IMR-90 (cell line): ENCODE measurements at regions not wholly inside any gene's neighbourhood (a gene's known extent, or its start where the extent isn't known, plus 50 kb on each side); places are given as distances from the start of the nearest gene placed in this dataset.

Source experiments
- ATAC-seq: fragments of 200-7000 bp; cut with Tn5 transposase; 2 replicates; pipeline ENCODE4 v1.9.1; 2020; ENCODE audit warnings: low read depth, mild to moderate bottlenecking, moderate library complexity
- BruUV-seq: library from RNA; stranded (reverse); fragments of 400-500 nt; replicated peaks from 2 replicates; lab custom pipeline; 2021; lab: Mats Ljungman, UMichigan
- CTCF ChIA-PET: fragments of 300-600 bp; formaldehyde crosslinking; extraction: SDS; loops from one replicate; lab custom pipeline; 2021; ENCODE audit warnings: antibody characterized with exemption; lab: Yijun Ruan, JAX
- POLR2A ChIA-PET: fragments of 300-600 bp; sonication (Branson Sonifier 250); formaldehyde crosslinking; loops from one replicate; lab custom pipeline; 2022; ENCODE audit warnings: antibody characterized with exemption; ENCODE audit not compliant: unreplicated experiment; lab: Charles Lee
- DNase-seq: peaks from one replicate; pipeline ENCODE4 v3.0.0; 2013
- H2AFZ ChIP-seq: replicated peaks from 2 replicates; pipeline ENCODE3; 2013; ENCODE audit warnings: low read length, mild to moderate bottlenecking; ENCODE audit not compliant: poor library complexity
- H2AK5ac ChIP-seq: 2 replicates; pipeline ENCODE4 v1.6.1; 2013; ENCODE audit warnings: low read depth, low read length, inconsistent platforms
- H2AK9ac ChIP-seq: replicated peaks from 2 replicates; pipeline ENCODE3; 2013; ENCODE audit warnings: mild to moderate bottlenecking, low read depth, low read length, moderate library complexity; ENCODE audit not compliant: poor library complexity
- H2BK120ac ChIP-seq: 2 replicates; pipeline ENCODE4 v1.6.1; 2013; ENCODE audit warnings: low read depth, low read length, inconsistent platforms
- H2BK15ac ChIP-seq: 3 replicates; pipeline ENCODE4 v1.6.1; 2013; ENCODE audit warnings: low read depth, low read length, inconsistent platforms
- H2BK20ac ChIP-seq: 2 replicates; pipeline ENCODE4 v1.6.1; 2013; ENCODE audit warnings: low read depth, mild to moderate bottlenecking, inconsistent platforms, low read length, moderate library complexity
- H2BK5ac ChIP-seq: 2 replicates; pipeline ENCODE4 v1.6.1; 2013; ENCODE audit warnings: mild to moderate bottlenecking, low read depth, low read length, inconsistent platforms; ENCODE audit not compliant: poor library complexity, severe bottlenecking
- H3K14ac ChIP-seq: replicated peaks from 2 replicates; pipeline ENCODE4 v1.6.1; 2013; ENCODE audit warnings: low read depth, low read length, inconsistent platforms
- H3K18ac ChIP-seq: 2 replicates; pipeline ENCODE4 v1.6.1; 2013; ENCODE audit warnings: low read depth, low read length, control low read depth
- H3K23ac ChIP-seq: 2 replicates; pipeline ENCODE4 v1.6.1; 2013; ENCODE audit warnings: low read depth, low read length, inconsistent platforms
- H3K27ac ChIP-seq: 2 replicates; pipeline ENCODE4 v1.5.1; 2013; ENCODE audit warnings: mild to moderate bottlenecking, control low read depth, low read length; ENCODE audit not compliant: insufficient read depth
- H3K27me3 ChIP-seq: 2 replicates; pipeline ENCODE4 v1.6.1; 2013; ENCODE audit warnings: low read length; ENCODE audit not compliant: control insufficient read depth, insufficient read depth
- H3K36me3 ChIP-seq: 2 replicates; pipeline ENCODE4 v1.6.1; 2013; ENCODE audit warnings: low read length, mixed read lengths; ENCODE audit not compliant: control insufficient read depth, insufficient read depth
- H3K4ac ChIP-seq: 2 replicates; pipeline ENCODE4 v1.6.1; 2013; ENCODE audit warnings: low read depth, low read length, inconsistent platforms
- H3K4me1 ChIP-seq: 2 replicates; pipeline ENCODE4 v1.6.1; 2013; ENCODE audit warnings: low read length, mixed read lengths; ENCODE audit not compliant: control insufficient read depth, insufficient read depth
- H3K4me2 ChIP-seq: 2 replicates; pipeline ENCODE4 v1.6.1; 2013; ENCODE audit warnings: low read depth, mild to moderate bottlenecking, control low read depth, low read length, moderate library complexity
- H3K4me3 ChIP-seq: 2 replicates; pipeline ENCODE4 v1.5.1; 2013; ENCODE audit warnings: low read depth, mild to moderate bottlenecking, control low read depth, low read length, moderate library complexity; ENCODE audit not compliant: insufficient read depth
- H3K56ac ChIP-seq: 2 replicates; pipeline ENCODE4 v1.6.1; 2013; ENCODE audit warnings: low read length, inconsistent platforms; ENCODE audit not compliant: insufficient read depth; ENCODE audit errors: extremely low read depth
- H3K79me1 ChIP-seq, 2 experiments: 2 replicates each; pipeline ENCODE4 v1.6.1; 2013; ENCODE audit warnings: low read length in 2 of 2, inconsistent platforms in 1 of 2, low read depth in 1 of 2
- H3K9ac ChIP-seq: 2 replicates; pipeline ENCODE4 v1.6.1; 2013; ENCODE audit warnings: low read depth, low read length, control low read depth
- H3K9me1 ChIP-seq: 2 replicates; pipeline ENCODE4 v1.6.1; 2013; ENCODE audit warnings: low read length, inconsistent platforms; ENCODE audit not compliant: insufficient read depth
- H3K9me3 ChIP-seq: 2 replicates; pipeline ENCODE4 v1.6.1; 2013; ENCODE audit warnings: low read length; ENCODE audit not compliant: control insufficient read depth, insufficient read depth
- H4K20me1 ChIP-seq: 2 replicates; pipeline ENCODE4 v1.6.1; 2013; ENCODE audit warnings: low read length, inconsistent platforms; ENCODE audit not compliant: insufficient read depth
- H4K5ac ChIP-seq: 2 replicates; pipeline ENCODE4 v1.6.1; 2013; ENCODE audit warnings: mild to moderate bottlenecking, low read depth, low read length, control low read depth
- H4K8ac ChIP-seq, 2 experiments: 2 replicates each; pipeline ENCODE4 v1.6.1; 2013; ENCODE audit warnings: low read depth in 2 of 2, low read length in 2 of 2, control low read depth in 1 of 2, inconsistent platforms in 1 of 2
- H4K91ac ChIP-seq: 2 replicates; pipeline ENCODE4 v1.6.1; 2013; ENCODE audit warnings: low read depth, low read length, inconsistent platforms; ENCODE audit not compliant: insufficient read depth
- BHLHE40 ChIP-seq: fragments of 150-350 bp; IDR thresholded peaks from 2 replicates; pipeline ENCODE4 v1.6.1; 2016; ENCODE audit warnings: mild to moderate bottlenecking, low read depth, low read length
- CHD1 ChIP-seq: IDR thresholded peaks from 2 replicates; pipeline ENCODE4 v1.6.1; 2012; ENCODE audit warnings: low read depth, low read length, improper control_type of control experiment
- CTCF ChIP-seq: conservative IDR thresholded peaks from 2 replicates; pipeline ENCODE4 v1.5.1; 2012; ENCODE audit warnings: mild to moderate bottlenecking, low read depth, low read length, improper control_type of control experiment
- ELK1 ChIP-seq: fragments of 150-350 bp; IDR thresholded peaks from 2 replicates; pipeline ENCODE4 v1.6.1; 2016; ENCODE audit warnings: low read depth, mild to moderate bottlenecking, low read length, moderate library complexity, borderline replicate concordance
- FOS ChIP-seq: fragments of 150-350 bp; IDR thresholded peaks from 2 replicates; pipeline ENCODE4 v1.6.1; 2016; ENCODE audit warnings: low read depth, low read length
- MXI1 ChIP-seq: IDR thresholded peaks from 2 replicates; pipeline ENCODE4 v1.6.1; 2012; ENCODE audit warnings: low read depth, mild to moderate bottlenecking, low read length, moderate library complexity, borderline replicate concordance
- NFE2L2 ChIP-seq: fragments of 150-350 bp; IDR thresholded peaks from 2 replicates; pipeline ENCODE4 v1.6.1; 2016; ENCODE audit warnings: low read depth, mild to moderate bottlenecking, low read length
- POLR2A ChIP-seq: IDR thresholded peaks from 2 replicates; pipeline ENCODE4 v1.6.1; 2012; ENCODE audit warnings: mild to moderate bottlenecking, low read depth, low read length
- RAD21 ChIP-seq: IDR thresholded peaks from 2 replicates; pipeline ENCODE4 v1.6.1; 2012; ENCODE audit warnings: low read length, improper control_type of control experiment
- RCOR1 ChIP-seq: IDR thresholded peaks from 2 replicates; pipeline ENCODE4 v1.6.1; 2012; ENCODE audit warnings: mild to moderate bottlenecking, low read length, improper control_type of control experiment; ENCODE audit not compliant: insufficient replicate concordance
- SMC3 ChIP-seq: fragments of 150-350 bp; IDR thresholded peaks from 2 replicates; pipeline ENCODE4 v1.6.1; 2016; ENCODE audit warnings: low read depth, mild to moderate bottlenecking, antibody characterized with exemption, low read length, moderate library complexity
- USF2 ChIP-seq: fragments of 150-350 bp; IDR thresholded peaks from 2 replicates; pipeline ENCODE4 v1.6.1; 2017; ENCODE audit warnings: mild to moderate bottlenecking, antibody characterized with exemption, low read length, low read depth
- WGBS, 2 experiments: methylation state at CpG; one replicate each; pipeline versions ENCODE4 v1.1.5 to v1.1.7; 2013; ENCODE audit warnings: missing lambda C conversion rate in 2 of 2; ENCODE audit not compliant: insufficient read length in 1 of 2; ENCODE audit errors: extremely low coverage in 2 of 2; 5-methylcytosine and 5-hydroxymethylcytosine counted together
- dilution Hi-C: fragments of 300-500 bp; cut with HindIII; formaldehyde crosslinking; loops from one replicate; pipeline ENCODE4 v1.14.3; 2018; ENCODE audit warnings: low sequenced_read_pairs; ENCODE audit not compliant: unreplicated experiment
- in situ Hi-C: fragments of 300-500 bp; cut with MboI; formaldehyde crosslinking; loops from 3 replicates; pipeline ENCODE4 v1.14.3; 2019; ENCODE audit warnings: low sequenced_read_pairs, inconsistent platforms, mixed read lengths
- intact Hi-C: fragments of 100-400 bp; cut with micrococcal nuclease; formaldehyde crosslinking; loops from 2 replicates; pipeline ENCODE4 v1.10.0; 2022

GRCh38 chr13:54799621-54800226 lies 1771.1 kb downstream of the OLFM4 start:
- Histone ChIP-seq H4K91ac (no peak overlapping the region), H2BK120ac (no peak overlapping the region), H3K23ac (no peak overlapping the region), H4K20me1 (no peaks in the 10 kb centered on the region), H3K4me2 (no peak overlapping the region), H2AK9ac (no peak overlapping the region), H3K9ac (no peak overlapping the region), H3K27me3 (no peaks in the 10 kb centered on the region), H3K56ac (no peak overlapping the region), H2AFZ (no peak overlapping the region), H3K79me1 (no peaks in the 10 kb centered on the region), H4K5ac (no peak overlapping the region), H2BK5ac (no peak overlapping the region), H3K4me1 (no peaks in the 10 kb centered on the region), H2BK20ac (no peak overlapping the region), H2BK15ac (no peak overlapping the region), H4K8ac (no peak overlapping the region), H3K27ac (no peak overlapping the region), H3K9me1 (no peaks in the 10 kb centered on the region), H3K4ac (no peak overlapping the region), H3K14ac (no peak overlapping the region), H3K4me3 (no peak overlapping the region), H2AK5ac (no peak overlapping the region), H3K18ac (no peak overlapping the region), H3K36me3 (no peaks in the 10 kb centered on the region), H3K9me3 (peaks cover 7% of the 10 kb centered on the region; the same call in 1 of the 2 replicates)
- in situ Hi-C loops, result no loop called here
- no peak for ATAC-seq
- intact Hi-C loops, result no loop called here
- BruUV-seq, result no TSS peak
- POLR2A ChIA-PET, result no interaction called here
- CTCF ChIA-PET, result no interaction called here
- dilution Hi-C loops, result no loop called here
- no peak for DNase-seq
- WGBS, 2 experiments, result 68% methylated on average over 13 of the region's 37 CpGs; no CpG with 5 or more reads in 1 of the 2 experiments
- no peak for TF ChIP-seq CTCF
- no peak for TF ChIP-seq POLR2A
- TF ChIP-seq SMC3, result no peak
- TF ChIP-seq USF2, result no peak
- TF ChIP-seq BHLHE40, result no peak
- TF ChIP-seq ELK1, result no peak
- no peak for TF ChIP-seq FOS
- no peak for TF ChIP-seq CHD1
- no peak for TF ChIP-seq MXI1
- no peak for TF ChIP-seq NFE2L2
- TF ChIP-seq RAD21, result no peak
- no peak for TF ChIP-seq RCOR1
